ENCODE measurements at regions not wholly inside any gene's neighbourhood (a gene's known extent, or its start where the extent isn't known, plus 50 kb on each side); places are given as distances from the start of the nearest gene placed in this dataset.

DNA sequence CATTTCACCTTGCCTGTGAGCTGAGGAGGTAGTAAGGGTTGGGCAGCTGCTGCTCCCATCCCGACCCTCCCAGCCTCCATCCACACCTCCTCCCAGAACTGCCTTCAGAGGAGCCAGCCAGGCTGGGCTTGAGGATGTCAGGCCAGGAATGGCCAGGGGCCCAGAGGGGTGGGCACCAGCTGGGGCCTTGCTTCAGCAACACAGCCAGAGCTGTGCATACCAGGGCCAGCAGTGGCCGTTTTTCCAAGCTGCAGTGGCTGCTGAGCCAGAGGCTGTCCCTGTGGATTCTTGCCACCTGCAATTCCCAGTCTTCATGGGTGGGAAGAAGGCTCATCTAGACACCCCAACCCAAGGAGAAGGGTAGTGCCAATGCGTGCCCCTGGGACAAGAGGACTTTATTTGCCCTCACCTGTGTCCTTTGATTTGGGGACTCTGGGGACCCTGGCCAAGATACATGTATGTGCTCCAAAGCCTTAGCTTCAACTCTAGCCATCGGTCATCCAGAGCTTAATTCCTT is 153.4 kb upstream of the SDK2 start:
- no peaks in the 10 kb centered on the region for H3K36me3 Mint-ChIP-seq

DNA sequence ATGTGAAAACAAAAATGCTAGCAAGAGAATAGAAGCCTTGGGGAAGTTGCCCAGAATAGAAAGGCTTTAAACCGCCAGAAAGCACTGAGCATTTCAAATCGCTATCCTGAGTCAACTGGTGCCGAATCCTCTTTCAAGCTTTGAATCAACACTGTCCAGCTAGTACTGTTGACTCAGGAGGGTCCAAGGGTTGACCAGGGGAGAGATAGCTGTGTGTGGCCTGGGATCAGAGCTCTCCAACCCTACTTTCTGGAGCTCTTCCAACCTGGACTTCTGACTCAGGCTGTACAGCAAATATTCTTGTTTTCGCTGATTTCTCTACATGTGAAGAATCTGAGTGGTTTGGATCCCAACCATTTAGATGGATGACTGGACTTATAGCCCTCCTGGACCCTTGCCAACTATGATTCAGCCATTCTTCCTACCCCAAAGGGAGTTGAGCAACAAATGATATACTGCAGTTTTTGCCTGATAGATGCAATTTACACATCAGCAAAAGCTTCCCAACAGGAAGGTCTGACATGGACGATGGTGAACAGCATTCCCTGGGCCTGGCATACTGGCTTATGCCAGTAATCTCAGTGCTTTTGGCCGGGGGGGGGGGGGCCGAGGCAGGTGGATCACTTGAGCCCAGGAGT is 154.0 kb upstream of the SDK2 start:
- Mint-ChIP-seq H3K27ac (no peak overlapping the region), H3K9me3 (peaks cover 0 to 13% (median 0%) of the 10 kb centered on the region in 7 donors), H3K36me3 (no peaks in the 10 kb centered on the region), H3K4me3 (no peak overlapping the region), H3K27me3 (peaks cover 7% of the 10 kb centered on the region), H3K4me1 (peaks cover 0 to 10% (median under 1%) of the 10 kb centered on the region in 4 donors)
- Histone ChIP-seq H3K27me3 (ENCODE audit: control insufficient read depth, insufficient read depth, low read length) (peaks cover 4% of the 10 kb centered on the region), H3K27ac (ENCODE audit: insufficient read depth, low read length, poor library complexity, severe bottlenecking) (no peak overlapping the region), H3K4me3 (ENCODE audit: low read depth, low read length) (no peak overlapping the region), H3K9me3 (ENCODE audit: control insufficient read depth in 2 of 2, low read length in 2 of 2) (peaks cover 0 to 4% of the 10 kb centered on the region in 2 experiments), H3K36me3 (ENCODE audit: control insufficient read depth, insufficient read depth, low read length) (no peaks in the 10 kb centered on the region), H3K4me1 (ENCODE audit: control insufficient read depth, insufficient read depth, low read length, poor library complexity, severe bottlenecking) (no peaks in the 10 kb centered on the region)
- DNase-seq (no peak), ATAC-seq (ENCODE audit: low read depth in 2 of 2) (no peak)

More for the DNA sequence above, 153.4 kb upstream of the SDK2 start:
- no peaks in the 10 kb centered on the region for H3K36me3 ChIP-seq (ENCODE audit: control insufficient read depth, insufficient read depth, low read length)
- peaks cover 4% of the 10 kb centered on the region for H3K27me3 ChIP-seq (ENCODE audit: control insufficient read depth, insufficient read depth, low read length)
- DNase-seq (no peak), ATAC-seq (ENCODE audit: low read depth in 2 of 2) (no peak)
- H3K9me3 Mint-ChIP-seq, result peaks cover 0 to 8% (median 0%) of the 10 kb centered on the region in 7 donors
- H3K4me1 ChIP-seq (ENCODE audit: control insufficient read depth, insufficient read depth, low read length, poor library complexity, severe bottlenecking), result no peaks in the 10 kb centered on the region
- peaks cover 0 to 2% of the 10 kb centered on the region in 2 experiments for H3K9me3 ChIP-seq (ENCODE audit: control insufficient read depth in 2 of 2, low read length in 2 of 2)
- no peak overlapping the region for H3K27ac Mint-ChIP-seq
- no peak overlapping the region for H3K27ac ChIP-seq (ENCODE audit: insufficient read depth, low read length, poor library complexity, severe bottlenecking)
- H3K4me3 ChIP-seq (ENCODE audit: low read depth, low read length), result no peak overlapping the region
- peaks cover 0 to 10% (median under 1%) of the 10 kb centered on the region in 4 donors for H3K4me1 Mint-ChIP-seq
- H3K27me3 Mint-ChIP-seq, result peaks cover 7% of the 10 kb centered on the region
- H3K4me3 Mint-ChIP-seq, result no peak overlapping the region

DNA sequence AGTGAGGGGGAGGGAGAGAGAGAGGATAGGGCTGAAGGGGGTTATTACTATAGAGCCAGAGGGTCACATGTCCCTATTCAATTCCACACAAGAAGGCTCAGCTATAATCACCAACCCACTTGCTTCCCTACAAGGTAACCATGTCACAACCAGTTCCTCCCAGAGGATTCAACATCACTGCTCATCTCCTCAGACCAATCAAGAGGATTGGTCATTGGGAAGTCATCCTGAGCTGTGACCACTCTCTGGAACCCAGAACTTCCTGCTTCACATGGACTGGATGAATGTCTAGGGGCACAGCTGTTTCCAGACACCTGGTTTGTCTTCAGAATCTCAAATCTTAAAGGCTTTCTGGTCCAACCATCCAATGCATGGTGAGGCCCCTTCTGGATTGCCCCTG is 154.9 kb upstream of the SDK2 start:
- no peak overlapping the region for H3K4me3 Mint-ChIP-seq
- H3K36me3 Mint-ChIP-seq, result no peaks in the 10 kb centered on the region
- H3K27ac ChIP-seq (ENCODE audit: insufficient read depth, low read length, poor library complexity, severe bottlenecking), result no peak overlapping the region
- no peak overlapping the region for H3K4me3 ChIP-seq (ENCODE audit: low read depth, low read length)
- DNase-seq (no peak), ATAC-seq (ENCODE audit: low read depth in 2 of 2) (no peak)
- H3K27me3 Mint-ChIP-seq, result peaks cover 7% of the 10 kb centered on the region
- peaks cover 0 to 4% of the 10 kb centered on the region in 2 experiments for H3K9me3 ChIP-seq (ENCODE audit: control insufficient read depth in 2 of 2, low read length in 2 of 2)
- H3K4me1 ChIP-seq (ENCODE audit: control insufficient read depth, insufficient read depth, low read length, poor library complexity, severe bottlenecking), result no peaks in the 10 kb centered on the region
- H3K27me3 ChIP-seq (ENCODE audit: control insufficient read depth, insufficient read depth, low read length), result peaks cover 4% of the 10 kb centered on the region
- H3K9me3 Mint-ChIP-seq, result peaks cover 0 to 13% (median 2%) of the 10 kb centered on the region in 7 donors
- peaks cover 0 to 10% (median under 1%) of the 10 kb centered on the region in 4 donors for H3K4me1 Mint-ChIP-seq
- H3K36me3 ChIP-seq (ENCODE audit: control insufficient read depth, insufficient read depth, low read length), result no peaks in the 10 kb centered on the region
- no peak overlapping the region for H3K27ac Mint-ChIP-seq

DNA sequence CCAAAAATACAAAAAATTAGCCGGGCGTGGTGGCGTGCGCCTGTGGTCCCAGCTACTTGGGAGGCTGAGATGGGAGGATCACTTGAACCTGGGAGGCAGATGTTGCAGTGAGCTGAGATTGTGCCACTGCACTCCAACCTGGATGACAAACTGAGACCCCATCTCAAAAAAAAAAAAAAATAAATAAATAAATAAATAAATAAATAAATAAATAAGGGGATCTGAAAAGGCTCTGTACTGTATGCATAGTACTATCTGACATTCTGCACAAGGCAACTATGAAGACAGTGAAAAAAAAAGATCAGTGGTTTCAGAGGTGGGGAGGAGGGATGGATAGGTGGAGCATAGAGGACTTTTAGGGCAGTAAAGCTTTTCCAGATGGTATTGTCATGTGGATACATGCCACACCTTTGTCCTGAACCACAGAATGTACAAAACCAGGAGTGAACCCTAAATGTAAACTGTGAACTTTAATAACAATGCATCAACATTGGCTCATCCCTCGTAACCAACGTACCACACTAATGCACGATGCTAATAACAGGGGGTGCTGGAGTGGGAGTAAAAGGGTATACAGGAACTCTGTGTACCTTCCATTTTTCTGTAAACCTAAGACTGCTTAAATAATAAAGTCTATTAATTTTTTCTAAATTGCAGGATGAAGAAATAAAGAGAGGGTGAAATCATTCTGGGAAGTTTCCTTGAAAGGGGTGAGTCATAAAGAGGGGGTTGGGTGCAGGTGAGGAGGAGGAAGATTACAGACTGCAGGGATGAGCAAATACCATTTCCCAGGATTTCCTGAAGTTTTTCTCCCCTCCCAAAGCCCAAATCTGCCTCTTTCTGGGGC is 155.8 kb upstream of the SDK2 start:
- Histone ChIP-seq H3K27ac (ENCODE audit: insufficient read depth, low read length, poor library complexity, severe bottlenecking) (no peak overlapping the region), H3K4me3 (ENCODE audit: low read depth, low read length) (no peak overlapping the region), H3K4me1 (ENCODE audit: control insufficient read depth, insufficient read depth, low read length, poor library complexity, severe bottlenecking) (no peaks in the 10 kb centered on the region), H3K27me3 (ENCODE audit: control insufficient read depth, insufficient read depth, low read length) (peaks cover 4% of the 10 kb centered on the region), H3K36me3 (ENCODE audit: control insufficient read depth, insufficient read depth, low read length) (no peaks in the 10 kb centered on the region), H3K9me3 (ENCODE audit: control insufficient read depth in 2 of 2, low read length in 2 of 2) (peaks cover 0 to 4% of the 10 kb centered on the region in 2 experiments)
- peaks cover 7% of the 10 kb centered on the region for H3K27me3 Mint-ChIP-seq
- no peak for DNase-seq
- peaks cover 0 to 4% (median 0%) of the 10 kb centered on the region in 4 donors for H3K4me1 Mint-ChIP-seq
- H3K9me3 Mint-ChIP-seq, result peaks cover 0 to 14% (median 2%) of the 10 kb centered on the region in 7 donors
- H3K4me3 Mint-ChIP-seq, result no peak overlapping the region
- no peak overlapping the region for H3K27ac Mint-ChIP-seq
- no peaks in the 10 kb centered on the region for H3K36me3 Mint-ChIP-seq
- ATAC-seq (ENCODE audit: low read depth in 2 of 2), result no peak

DNA sequence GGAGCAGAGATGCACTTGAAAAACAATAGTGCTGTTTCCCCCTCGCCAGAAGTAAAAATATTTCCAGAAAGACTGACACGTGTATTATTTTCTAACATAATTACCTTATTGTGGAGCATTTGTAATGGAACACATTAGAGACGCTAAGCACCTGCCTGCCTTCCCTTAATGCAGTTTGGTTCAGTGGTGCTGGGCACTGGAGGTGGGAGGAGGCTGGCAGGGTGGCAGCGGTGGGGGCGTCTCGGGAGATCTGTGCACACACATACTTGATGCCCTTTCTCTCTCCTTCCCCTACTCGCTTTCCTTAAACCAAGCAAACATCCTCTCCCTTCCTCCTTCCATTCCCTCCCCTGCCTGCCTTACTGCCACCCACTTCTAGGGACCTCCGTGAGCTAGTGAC is 156.6 kb upstream of the SDK2 start:
- Histone ChIP-seq H3K27me3 (ENCODE audit: control insufficient read depth, insufficient read depth, low read length) (peaks cover 2% of the 10 kb centered on the region), H3K9me3 (ENCODE audit: control insufficient read depth in 2 of 2, low read length in 2 of 2) (peaks cover 0 to 5% of the 10 kb centered on the region in 2 experiments), H3K36me3 (ENCODE audit: control insufficient read depth, insufficient read depth, low read length) (no peaks in the 10 kb centered on the region), H3K4me1 (ENCODE audit: control insufficient read depth, insufficient read depth, low read length, poor library complexity, severe bottlenecking) (no peaks in the 10 kb centered on the region), H3K4me3 (ENCODE audit: low read depth, low read length) (no peak overlapping the region), H3K27ac (ENCODE audit: insufficient read depth, low read length, poor library complexity, severe bottlenecking) (no peak overlapping the region)
- Mint-ChIP-seq H3K27ac (no peak overlapping the region), H3K4me1 (peaks cover 0 to 4% (median 0%) of the 10 kb centered on the region in 4 donors), H3K36me3 (peaks cover 6% of the 10 kb centered on the region), H3K4me3 (no peak overlapping the region), H3K27me3 (peaks cover 7% of the 10 kb centered on the region), H3K9me3 (peaks cover 0 to 21% (median 3%) of the 10 kb centered on the region in 7 donors)
- DNase-seq (no peak), ATAC-seq (ENCODE audit: low read depth in 2 of 2) (no peak)

DNA sequence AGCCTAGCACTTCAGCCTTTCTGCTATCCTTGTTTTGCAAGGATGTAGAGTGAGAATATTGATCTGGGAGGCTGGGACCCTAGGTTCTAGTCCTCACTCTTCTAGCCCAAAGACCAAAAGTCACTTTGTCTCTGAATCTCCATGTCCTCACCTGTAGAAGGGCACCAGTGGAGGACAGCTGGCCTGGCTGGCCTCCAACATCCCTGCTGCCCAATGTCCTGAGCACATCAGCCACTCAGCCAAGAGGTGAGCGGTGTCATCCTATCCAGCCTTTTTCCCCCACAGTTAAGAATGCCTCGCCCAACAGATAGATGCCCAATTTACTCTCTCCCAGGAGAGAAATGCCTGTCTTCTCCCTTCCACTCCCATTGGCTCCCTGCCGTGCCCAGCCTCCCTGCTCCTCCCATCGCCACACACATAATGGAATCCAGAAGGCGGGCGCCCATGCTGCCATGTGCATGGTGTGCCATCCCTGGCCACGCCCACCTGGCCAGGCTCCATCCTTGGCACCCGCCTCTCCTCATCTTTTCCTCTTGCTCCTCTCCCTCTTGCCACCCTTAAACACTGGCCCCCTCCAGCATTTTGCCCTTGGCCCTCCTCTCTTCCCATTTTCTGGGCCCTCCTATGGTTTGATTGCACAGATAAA is 157.3 kb upstream of the SDK2 start:
- Mint-ChIP-seq H3K4me3 (no peak overlapping the region), H3K36me3 (peaks cover 6% of the 10 kb centered on the region), H3K4me1 (peaks cover 0 to 4% (median 0%) of the 10 kb centered on the region in 4 donors), H3K9me3 (peaks cover 0 to 21% (median 4%) of the 10 kb centered on the region in 7 donors), H3K27me3 (peaks cover 7% of the 10 kb centered on the region), H3K27ac (no peak overlapping the region)
- H3K4me1 ChIP-seq (ENCODE audit: control insufficient read depth, insufficient read depth, low read length, poor library complexity, severe bottlenecking), result no peaks in the 10 kb centered on the region
- H3K9me3 ChIP-seq (ENCODE audit: control insufficient read depth in 2 of 2, low read length in 2 of 2), result peaks cover 0 to 5% of the 10 kb centered on the region in 2 experiments
- no peak for DNase-seq
- H3K4me3 ChIP-seq (ENCODE audit: low read depth, low read length), result no peak overlapping the region
- H3K27ac ChIP-seq (ENCODE audit: insufficient read depth, low read length, poor library complexity, severe bottlenecking), result no peak overlapping the region
- H3K36me3 ChIP-seq (ENCODE audit: control insufficient read depth, insufficient read depth, low read length), result no peaks in the 10 kb centered on the region
- H3K27me3 ChIP-seq (ENCODE audit: control insufficient read depth, insufficient read depth, low read length), result peaks cover 2% of the 10 kb centered on the region
- no peak for ATAC-seq (ENCODE audit: low read depth in 2 of 2)

DNA sequence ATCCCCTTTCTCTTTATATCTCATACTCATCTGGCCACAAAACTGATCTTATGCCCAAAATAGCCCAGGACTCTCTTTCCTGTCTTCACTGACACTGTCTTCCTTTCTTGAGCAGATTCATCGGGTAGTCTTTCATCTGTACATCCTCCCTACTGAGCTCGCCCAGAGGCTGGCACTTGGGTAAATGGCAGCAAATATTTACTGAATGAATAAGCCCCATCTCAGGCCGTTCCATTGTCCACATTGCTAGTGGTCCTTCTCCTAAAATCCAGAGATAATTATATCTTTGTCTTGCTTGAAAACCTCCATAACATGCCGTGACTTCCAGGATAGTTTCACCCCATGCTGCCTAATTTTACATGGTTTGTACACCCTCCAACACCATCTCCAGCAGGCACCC is 158.1 kb upstream of the SDK2 start:
- H3K4me1 Mint-ChIP-seq, result peaks cover 0 to 4% (median 0%) of the 10 kb centered on the region in 4 donors
- Histone ChIP-seq H3K9me3 (ENCODE audit: control insufficient read depth in 2 of 2, low read length in 2 of 2) (peaks cover 0 to 5% of the 10 kb centered on the region in 2 experiments), H3K36me3 (ENCODE audit: control insufficient read depth, insufficient read depth, low read length) (no peaks in the 10 kb centered on the region), H3K4me3 (ENCODE audit: low read depth, low read length) (no peak overlapping the region), H3K4me1 (ENCODE audit: control insufficient read depth, insufficient read depth, low read length, poor library complexity, severe bottlenecking) (no peaks in the 10 kb centered on the region), H3K27ac (ENCODE audit: insufficient read depth, low read length, poor library complexity, severe bottlenecking) (no peak overlapping the region), H3K27me3 (ENCODE audit: control insufficient read depth, insufficient read depth, low read length) (peaks cover 2% of the 10 kb centered on the region)
- H3K9me3 Mint-ChIP-seq, result peaks cover 0 to 21% (median 4%) of the 10 kb centered on the region in 7 donors
- DNase-seq, result no peak
- no peak for ATAC-seq (ENCODE audit: low read depth in 2 of 2)
- peaks cover 6% of the 10 kb centered on the region for H3K36me3 Mint-ChIP-seq
- H3K27me3 Mint-ChIP-seq, result peaks cover 7% of the 10 kb centered on the region
- no peak overlapping the region for H3K4me3 Mint-ChIP-seq
- H3K27ac Mint-ChIP-seq, result no peak overlapping the region
